GM18867 (cell line): ENCODE measurements at regions not wholly inside any gene's neighbourhood (a gene's known extent, or its start where the extent isn't known, plus 50 kb on each side); places are given as distances from the start of the nearest gene placed in this dataset.
A peak's percentile ranks its signal among the peaks of the same experiment; 100 is the strongest.
"Not testable (repeated sequence)": the region's sequence is repeated elsewhere in the genome, so short reads cannot be mapped to it uniquely, and the experiment has no call there.

Source experiments
- ATAC-seq: cut with Tn5 transposase; IDR thresholded peaks from one replicate; pipeline ENCODE4 v1.9.1; 2021; ENCODE audit warnings: mild to moderate bottlenecking, moderate library complexity; ENCODE audit not compliant: unreplicated experiment

DNA sequence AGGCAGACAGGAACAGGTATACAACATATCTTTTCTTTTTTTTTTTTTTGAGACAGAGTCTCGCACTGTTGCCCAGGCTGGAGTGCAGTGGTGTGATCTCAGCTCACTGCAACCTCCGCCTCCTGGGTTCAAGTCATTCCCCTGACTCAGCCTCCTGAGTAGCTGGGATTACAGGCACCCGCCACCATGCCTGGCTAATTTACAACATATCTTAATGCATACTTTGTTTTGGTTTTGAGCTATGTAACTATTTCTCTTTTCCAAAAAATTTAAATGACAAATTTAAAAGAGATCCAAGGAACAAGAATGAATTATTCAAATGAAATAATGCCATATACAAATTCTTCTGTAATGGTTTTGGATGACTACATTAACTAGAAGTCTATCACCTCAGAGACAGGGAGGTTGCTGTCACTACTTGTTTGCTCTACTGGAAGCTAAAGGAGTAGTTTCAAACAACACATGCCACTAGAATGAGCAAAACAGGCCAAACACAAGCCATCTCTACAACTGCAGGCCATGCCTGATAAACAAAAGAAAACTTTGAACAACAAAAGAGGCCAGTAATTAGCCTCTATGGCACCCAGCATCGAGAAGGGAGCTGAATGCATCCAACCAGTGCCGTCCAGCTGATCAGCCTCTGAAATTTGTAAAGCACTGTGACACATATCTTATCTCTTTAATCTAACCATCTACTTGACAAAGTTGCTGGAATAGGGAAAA is 133.6 kb upstream of the VOPP1 start:
- ATAC-seq, result not testable (repeated sequence)

DNA sequence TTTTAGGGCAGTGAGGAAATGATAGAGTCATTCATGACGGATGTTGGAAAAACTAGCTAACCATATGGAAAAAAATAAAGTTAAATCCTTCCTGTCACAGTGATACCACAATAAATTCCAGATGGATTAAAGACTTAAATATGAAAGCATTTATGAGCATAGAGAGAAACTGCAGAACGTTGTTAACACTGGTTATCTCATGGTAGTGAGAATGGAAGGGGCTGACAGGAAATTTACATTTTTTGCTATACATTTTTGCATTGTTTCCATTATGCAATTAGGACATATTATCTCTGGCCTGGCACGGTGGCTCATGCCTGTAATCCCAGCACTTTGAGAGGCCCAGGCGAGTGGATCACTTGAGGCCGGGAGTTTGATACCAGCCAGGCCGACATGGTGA is 130.5 kb upstream of the VOPP1 start:
- ATAC-seq, result not testable (repeated sequence)

DNA sequence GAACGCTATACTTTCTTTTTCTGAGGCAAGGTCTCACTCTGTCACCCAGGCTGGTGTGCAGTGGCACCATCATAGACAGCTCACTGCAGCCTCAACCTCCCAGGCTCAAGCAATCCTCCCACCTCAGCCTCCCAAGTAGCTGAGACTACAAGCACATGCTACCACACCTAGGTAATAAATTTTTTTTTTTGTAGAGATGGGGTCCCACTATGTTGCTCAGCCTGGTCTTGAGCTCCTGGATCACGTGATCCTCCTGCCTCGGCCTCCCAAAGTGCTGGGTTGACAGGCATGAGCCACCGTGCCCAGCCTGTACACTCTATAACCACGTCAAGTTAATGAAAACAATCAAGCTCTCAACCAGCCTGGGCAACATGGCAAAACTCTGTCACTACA is 127.1 kb upstream of the VOPP1 start:
- not testable (repeated sequence) for ATAC-seq

DNA sequence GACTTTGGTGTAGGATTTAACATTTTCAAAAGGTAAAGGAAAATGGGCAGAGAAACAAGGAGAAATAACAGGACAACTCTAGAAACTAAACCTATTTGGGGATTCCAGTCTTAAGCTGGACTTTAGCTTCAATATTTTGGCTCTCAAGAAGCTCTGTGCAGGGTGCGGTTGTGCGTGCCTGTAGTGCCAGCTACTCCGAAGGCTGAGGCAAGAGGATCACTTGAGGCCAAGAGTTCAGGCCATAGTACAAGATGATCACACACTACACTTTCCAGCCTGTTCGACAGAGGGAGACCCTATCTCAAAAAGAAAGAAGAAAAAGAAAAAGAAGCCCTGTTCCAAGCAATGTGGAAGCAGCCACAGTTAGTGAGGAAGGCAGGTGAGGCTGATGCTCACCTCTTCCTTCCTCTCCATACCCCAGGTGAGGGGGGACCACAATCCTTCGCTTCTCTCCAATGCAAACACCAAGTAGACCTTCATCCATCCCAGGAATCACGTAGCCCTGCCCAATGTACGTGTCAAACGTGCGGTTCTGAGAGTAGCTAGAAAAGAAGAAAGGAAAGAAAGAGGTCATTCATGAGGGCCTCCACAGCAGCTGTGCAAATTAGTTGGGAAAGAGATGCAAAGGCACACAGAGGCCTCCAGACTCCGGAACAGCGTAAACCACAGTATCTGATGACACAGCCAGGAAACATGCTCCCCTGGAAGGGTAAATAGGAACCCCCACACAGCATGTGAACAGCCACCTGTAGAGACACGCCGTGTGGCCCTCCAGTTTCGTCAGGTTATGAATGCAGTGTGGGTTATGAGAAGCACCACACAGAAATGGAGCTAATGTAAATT is 126.5 kb upstream of the VOPP1 start:
- peak; percentile 95 for ATAC-seq

DNA sequence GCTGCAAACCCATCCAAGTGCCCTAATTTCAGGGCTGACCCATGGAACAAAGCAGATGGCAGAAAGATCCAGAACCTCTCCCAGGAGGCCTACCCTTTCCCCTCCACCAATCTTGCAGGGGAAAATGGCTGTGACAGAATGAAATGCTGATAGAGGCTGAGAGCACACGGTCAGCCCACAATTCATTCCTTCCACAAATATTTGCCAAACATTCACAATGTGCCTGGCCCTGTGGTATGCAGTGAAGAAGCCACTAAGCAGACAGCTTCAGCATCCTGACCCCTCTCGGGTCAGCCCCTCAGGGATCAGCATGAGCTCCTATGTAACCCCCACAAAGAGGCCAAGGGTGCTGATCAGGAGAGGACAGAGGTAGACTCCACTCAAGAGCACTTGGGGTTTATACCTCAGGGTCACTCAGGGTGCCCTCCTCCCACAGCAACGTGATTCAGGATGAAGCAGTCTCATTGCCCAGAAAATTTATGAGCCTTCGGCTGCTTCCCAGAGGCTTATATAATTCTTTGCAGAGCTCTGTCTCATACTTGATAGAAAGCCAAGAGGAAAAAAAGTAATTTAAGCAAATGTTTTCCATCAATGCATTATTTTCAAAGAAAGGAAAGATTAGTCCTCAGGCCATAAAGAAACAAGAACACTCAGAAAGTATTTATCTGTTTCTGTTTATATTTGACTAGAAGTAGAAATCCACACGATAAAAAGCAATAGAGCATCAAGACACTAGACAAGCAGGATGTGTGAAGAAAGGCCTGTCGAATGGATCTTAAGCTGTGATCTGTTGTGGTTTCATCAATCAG is 123.8 kb upstream of the VOPP1 start:
- ATAC-seq, result not testable (repeated sequence)

DNA sequence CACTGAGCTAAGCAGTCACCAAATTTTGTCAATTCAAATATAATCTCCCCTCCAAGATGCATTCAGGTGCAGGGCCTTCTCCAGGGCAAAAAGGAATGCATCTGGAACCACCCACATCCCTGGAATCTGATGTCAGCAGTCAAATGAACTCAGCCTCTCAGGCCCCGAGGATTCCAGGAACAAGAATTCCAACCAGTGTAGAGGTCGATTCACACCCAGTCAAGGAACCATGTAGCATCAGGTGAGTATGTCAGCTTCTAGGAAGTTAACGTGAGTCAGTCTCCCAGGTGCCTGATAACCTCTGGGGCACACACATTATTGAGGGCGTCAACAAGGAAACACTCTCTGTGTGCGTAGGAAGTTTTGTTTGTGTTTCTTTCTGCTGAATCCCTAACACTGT is 122.2 kb upstream of the VOPP1 start:
- ATAC-seq, result not testable (repeated sequence)

DNA sequence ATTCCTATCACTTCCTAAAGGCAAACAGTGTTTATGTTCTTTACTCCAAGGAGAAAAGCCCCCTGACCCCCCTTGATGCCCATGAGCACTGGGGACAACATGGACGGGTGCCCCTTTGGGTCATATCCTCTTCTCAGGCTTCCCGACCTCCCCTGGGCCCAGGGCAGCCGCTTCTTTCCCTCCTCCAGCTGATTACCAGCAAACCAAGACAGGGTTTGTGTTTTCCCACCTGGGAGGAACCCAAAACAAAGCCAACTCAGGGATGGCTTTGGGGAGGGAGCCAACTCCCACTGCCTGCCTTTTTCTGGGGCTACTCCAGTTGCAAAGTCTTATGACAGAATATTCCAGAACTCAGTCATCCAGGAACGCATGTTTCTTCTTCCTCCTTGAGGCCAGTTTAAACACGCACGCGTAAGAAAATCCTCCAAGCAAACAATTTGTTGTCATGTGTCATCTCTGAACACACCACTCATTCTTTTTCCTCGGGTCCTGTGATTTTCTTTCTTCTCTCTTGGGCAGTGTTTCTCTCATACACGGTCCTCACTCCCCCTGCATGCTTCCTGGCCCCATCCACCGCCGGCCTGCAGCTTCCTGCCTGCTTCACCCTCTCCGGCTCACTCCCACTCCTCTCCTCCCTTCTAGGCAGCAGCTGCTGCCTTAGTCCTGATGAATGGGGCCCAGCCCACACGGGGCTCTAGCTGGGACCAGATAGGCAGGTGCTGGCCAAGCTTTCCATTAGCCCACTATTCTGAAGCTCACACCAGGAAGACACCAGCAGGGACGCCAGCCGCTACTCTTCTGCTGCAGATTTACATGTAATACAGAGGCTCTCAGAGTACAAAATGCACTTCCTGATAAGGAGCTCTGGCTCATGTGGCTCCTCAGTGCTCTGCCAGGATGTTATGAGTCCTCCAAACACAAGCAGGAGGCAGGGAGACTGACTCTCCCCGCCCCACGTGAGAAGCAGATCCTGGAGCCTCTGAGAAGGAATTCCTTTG is 116.7 kb upstream of the VOPP1 start:
- not testable (repeated sequence) for ATAC-seq

DNA sequence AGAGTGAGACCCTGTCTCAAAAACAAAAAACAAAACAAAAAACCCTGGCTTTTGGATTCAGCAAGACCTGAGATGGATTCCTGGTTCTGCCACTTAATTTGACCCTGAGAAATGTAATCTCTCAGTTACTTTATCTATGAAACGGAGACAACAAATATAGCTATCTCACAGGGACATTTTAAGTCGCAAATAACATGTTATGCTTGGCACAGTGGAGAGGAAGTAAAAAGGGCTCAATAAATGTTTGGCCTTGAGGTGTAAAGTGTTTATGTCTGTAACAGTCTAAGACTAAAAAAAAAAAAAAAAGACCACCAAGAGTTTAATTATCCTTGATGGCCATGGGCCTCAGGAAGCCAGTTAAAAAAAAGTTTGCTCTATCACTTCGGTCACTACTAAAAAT is 116.0 kb upstream of the VOPP1 start:
- not testable (repeated sequence) for ATAC-seq

DNA sequence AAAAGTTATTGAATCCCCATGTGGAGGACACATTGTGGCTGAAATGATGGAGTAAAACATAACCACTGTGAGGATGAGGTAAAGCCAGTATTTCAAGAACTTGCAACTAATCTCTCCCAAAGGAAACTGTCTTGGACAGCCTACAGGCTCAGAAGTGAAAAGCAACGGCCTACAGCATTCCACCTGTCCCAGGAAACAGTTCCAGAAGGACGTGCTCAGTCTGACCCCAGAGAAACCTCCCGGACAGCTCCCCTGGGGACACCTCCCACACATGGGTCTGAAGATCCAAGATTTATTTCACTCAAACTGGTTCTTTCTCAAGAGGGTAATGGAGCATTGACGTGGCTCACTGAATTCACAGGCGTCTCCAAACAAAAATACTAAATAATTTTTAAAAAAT is 115.0 kb upstream of the VOPP1 start:
- ATAC-seq, result not testable (repeated sequence)

DNA sequence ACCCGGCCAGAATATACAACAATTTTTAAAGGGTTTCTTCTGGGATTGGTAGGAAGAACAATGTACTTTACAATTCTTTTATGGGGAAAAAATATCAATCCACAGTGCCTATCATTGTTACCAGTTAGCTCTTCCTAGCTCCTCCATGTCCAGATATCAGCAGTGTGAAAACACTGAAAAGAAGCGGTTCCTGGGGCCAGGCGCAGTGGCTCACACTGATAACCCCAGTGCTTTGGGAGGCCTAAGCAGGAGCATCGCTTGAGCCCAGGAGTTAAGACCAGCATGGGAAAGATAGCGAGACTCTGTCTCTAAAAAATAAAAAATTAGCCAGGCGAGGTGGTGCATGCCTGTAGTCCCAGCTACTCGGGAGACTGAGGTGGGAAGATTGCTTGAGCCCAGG is 114.5 kb upstream of the VOPP1 start:
- not testable (repeated sequence) for ATAC-seq

DNA sequence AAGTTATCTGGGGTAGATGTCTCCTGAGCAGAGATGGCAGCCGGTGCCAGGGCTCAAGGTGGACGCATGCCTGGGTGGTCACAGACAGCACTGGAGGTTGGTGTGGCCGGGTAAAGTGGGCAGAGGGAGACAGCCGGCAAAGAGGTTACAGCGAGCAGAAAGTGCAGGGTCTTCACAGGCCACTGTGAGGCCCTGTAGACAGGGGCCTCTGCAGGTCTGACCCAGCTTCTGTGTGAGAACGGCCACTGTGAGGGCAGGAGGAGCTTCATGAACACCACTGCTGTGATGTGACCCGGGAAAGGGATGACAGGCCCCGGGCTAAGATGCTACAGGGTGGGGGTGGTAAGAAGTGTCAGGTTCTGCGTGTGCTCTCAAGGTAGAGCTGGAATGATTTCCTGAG is 111.2 kb upstream of the VOPP1 start:
- not testable (repeated sequence) for ATAC-seq

DNA sequence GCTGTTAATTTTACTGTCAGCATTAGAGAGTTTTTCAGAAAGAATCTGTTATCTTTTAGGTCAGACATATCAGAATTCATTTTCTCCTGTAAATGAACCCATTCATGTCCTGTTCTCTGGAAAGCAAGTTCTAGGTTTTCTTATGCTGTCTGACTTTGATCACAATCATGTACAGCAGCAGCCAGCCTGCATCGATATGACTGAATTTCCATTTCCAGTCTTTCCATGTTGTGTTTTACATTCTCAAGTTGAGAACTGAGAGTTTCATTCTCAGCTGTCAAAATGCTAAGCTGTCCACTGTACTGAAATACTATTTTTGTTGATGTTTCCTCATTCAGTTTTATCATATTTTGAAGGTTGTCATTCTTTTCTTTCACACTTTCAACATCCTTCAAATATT is 103.3 kb upstream of the VOPP1 start:
- ATAC-seq, result not testable (repeated sequence)

DNA sequence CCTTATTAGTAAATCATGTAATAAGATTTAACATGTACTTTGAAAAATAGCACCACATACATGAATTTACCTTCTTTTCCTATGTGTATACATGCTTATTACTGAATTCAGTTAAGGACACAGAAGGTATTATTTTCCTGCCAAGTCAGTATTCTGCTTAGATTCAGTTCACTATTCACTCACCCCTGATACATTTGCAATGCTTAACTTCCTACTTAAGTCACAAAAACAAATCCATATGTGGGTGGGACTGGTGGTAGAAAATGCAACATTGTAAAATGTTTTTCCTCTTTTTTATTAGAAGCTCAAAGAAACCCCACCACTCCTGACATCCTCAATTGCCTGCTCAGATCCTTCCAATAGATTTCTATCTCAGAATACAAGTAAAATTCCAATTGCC is 101.2 kb upstream of the VOPP1 start:
- not testable (repeated sequence) for ATAC-seq

DNA sequence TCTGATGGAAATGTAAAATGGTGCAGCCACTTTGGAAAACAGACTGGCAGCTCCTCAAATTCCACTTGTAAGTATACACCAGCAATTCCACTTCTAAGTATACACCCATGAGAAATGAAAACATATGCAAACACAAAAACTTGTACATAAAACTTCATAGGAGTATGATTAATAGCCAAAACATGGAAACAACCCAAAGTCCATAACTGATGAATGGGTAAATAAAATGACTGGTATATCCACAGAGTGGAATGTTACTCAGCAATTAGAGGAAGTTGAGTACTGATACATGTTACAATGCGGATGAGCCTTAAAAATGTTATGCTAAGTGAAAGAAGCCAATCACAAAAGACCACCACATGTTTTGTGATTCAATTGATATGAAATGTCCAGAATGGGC is 99.8 kb upstream of the VOPP1 start:
- ATAC-seq, result not testable (repeated sequence)

DNA sequence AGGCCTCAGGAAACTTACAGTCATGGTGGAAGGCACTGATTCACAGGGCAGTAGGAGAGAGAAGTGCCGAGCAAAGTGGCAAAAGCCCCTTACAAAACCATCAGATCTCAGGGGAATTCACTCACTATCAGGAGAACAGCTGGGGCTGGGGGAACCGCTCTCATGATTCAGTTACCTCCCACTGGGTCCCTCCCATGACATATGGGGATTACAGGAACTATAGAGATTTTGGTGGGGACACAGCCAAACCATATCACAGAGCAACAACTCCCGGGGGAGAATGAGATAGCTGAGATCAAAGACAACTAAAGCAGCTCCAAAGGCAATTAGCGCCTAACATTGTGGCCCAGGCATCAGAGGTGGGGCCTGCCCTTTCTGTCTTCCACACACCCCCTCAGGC is 85.4 kb upstream of the VOPP1 start:
- ATAC-seq, result no peak

DNA sequence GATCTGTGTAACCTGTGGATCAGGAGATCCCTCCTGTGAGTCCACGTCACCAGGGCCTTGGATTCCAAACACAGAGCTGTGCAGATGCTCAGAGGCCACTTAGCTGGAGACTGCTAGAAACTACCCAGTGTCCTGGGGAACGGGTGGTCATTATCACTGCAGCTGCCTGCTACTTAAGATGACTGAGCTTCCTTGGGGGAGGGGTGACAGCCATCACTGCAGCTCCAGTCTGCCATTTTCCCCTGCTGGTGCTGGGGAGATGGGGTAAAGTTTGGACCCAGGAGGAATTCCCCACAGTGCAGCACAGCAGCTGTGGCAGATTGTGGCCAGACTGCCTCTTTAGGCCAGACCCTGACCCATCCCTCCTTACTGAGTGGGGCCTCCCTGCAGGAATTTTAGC is 78.8 kb upstream of the VOPP1 start:
- ATAC-seq, result no peak

DNA sequence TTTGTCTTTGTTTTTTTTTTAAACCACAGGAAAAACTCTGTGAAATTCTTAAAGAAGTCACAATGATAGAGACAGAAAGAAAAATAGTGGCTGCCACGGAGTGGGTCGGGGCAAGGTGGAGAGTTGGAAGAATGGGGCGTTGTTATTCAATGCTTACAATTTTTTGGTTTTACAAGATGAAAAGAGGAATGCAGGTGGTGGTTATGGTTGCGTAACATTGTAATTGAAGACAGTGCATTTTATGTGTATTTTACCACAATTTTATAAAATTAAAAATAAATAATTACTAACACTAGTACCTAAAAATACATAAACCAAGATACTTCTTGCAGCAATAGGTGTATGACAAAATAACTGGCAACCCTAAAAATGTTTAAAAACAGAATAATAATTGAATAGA is 76.9 kb upstream of the VOPP1 start:
- no peak for ATAC-seq

DNA sequence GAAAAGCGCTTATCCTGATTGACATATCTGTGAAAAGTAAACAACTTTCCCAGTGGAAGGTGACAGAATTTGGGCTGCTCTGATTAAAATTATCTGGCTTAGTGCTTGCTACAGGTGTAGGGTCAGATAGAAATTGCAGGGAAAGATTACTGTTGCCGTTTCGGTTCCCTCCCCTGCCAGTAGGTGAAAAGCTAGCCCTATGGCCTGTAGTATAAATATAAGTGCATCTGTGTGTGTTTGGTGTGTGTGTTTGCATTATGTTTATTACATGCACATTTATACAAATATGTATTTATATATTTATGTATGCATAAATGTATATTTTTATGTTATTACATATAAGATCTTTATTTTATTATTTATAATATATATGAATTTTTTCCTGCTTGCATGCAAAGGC is 72.3 kb upstream of the VOPP1 start:
- ATAC-seq, result no peak

DNA sequence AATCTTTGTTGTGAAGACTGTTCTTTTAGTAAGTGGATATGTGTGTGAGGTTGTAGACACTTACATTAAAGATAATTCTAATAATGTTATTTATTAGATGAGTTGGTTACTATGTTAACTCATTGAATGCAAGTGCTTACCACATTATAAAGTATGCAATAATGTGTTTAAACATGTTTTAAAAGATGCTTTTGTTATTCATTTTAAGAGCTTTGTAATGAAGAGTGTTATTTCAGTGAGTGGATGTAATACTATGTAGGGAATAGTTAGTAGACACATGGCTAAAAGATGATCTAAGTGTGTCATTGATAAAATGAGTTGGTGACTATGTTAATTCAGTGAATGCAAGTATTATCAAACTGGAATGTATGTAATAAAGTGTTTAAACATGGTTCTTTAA is 70.0 kb upstream of the VOPP1 start:
- no peak for ATAC-seq

DNA sequence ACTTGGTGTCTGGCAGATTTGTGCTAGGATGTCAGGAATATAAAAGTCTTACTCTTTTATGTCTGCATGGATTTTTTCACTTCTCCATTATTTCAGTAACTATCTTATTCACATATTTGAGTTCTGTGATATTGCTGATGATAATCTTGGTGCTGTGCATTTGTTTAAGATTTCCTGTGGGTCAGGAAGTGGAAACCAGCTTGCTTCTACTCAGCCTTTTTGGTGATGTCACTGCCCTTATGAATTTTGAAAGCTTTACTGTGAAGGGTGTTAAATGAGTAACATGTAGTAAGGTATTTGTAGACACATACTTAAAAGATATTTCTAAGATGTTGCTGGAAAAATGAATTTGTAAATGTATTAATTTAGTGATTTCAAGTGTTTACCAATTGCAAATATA is 69.5 kb upstream of the VOPP1 start:
- peak; percentile 75 for ATAC-seq
